ENCODE measurements at regions not wholly inside any gene's neighbourhood (a gene's known extent, or its start where the extent isn't known, plus 50 kb on each side); places are given as distances from the start of the nearest gene placed in this dataset.

DNA sequence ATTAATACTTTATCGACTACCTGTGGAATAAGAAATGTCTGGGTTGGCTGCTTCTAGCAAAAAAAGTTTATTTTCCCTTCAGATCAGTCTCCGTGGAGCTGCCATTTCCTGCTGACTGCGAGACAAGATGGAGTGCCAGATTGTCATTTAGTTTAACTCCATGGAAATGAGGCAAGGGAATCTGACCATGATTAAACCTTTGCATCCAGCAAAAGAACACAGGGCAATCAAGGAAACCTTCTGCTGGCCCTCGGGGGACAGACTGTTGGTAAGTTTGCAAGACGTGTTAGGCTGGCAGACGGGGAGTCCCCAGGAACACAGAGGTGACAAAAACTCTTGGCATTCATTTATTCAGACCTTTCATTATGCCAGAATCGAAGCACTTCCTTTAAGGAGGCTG, 52.2 kb upstream of the SPACA1 start:
- no peak for DNase-seq

DNA sequence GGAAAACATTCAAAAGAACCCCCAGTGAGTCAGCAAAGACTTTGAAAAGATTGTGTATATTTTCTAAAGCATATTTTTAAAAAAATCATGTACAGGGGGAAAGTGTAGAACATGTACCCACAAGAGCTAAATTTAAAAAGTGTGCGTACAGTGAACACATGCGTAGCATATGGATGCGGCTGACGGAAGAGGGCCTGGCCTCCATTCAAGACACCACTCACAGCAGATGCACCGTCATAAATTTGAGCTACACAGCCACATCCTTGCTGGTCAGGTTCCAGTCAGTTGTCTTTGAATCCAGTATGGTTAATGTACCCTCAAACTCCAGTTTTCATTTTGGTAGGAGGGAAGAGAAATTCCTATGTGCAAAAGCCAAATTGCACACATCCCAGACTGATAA, 54.3 kb upstream of the SPACA1 start:
- DNase-seq, result peak; percentile 22

DNA sequence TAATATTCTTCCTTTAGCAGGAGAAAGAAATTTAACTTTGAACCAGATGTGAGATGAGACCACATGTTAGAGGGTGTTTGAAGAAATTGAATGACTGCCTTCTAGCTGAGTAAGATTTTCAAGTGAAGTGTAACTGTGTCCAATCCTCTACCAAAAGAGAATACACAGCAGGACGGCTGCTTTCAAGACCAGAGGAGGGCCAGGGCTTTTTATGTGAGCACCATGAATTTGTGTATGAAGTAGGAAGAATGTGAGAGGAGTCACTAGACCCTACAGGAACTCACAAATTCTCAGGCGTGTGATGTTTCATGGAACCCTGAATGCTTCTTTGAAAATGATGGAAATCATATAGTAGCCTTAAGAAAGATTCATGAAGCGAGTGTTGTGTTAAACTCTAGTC, 56.8 kb upstream of the SPACA1 start:
- no peak for DNase-seq

DNA sequence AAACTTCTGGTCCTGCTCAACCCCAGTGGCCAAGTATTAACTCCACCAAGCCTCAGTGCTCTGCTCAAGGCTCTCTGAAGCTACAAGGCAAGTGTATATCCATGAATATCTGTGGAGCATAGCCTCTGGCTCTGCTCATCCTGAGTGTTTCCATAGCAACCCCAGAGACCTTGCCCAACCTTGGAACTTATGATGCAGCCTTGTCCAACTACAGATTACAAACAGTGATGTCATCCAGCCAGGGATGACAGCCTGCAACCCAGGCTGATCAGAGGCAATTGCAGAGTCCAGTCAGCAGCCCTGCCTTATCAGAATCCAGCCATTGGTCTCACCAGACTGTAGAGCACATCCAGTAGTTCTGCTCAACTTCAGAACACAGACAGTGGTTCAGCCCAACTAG, 65.5 kb upstream of the SPACA1 start:
- DNase-seq, result no peak

DNA sequence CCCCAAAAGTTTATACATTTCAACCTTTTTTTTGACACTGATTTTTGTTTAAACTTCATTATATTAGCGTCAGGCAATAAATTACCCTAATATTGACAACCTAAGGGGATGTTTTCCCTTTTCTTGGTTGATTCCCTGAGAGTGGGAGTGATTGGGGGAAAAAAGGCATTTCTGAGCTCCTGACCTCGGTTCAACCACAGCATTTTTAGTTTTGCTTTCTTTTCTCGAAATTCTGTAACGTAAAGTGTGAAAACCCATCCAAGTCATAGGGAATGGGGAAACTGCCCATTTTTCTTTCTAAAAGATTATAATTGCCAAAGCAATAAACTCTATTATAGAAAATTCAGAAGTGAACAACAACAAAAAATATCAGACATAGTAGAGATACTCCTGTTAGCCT, 67.9 kb upstream of the SPACA1 start:
- DNase-seq, result no peak

DNA sequence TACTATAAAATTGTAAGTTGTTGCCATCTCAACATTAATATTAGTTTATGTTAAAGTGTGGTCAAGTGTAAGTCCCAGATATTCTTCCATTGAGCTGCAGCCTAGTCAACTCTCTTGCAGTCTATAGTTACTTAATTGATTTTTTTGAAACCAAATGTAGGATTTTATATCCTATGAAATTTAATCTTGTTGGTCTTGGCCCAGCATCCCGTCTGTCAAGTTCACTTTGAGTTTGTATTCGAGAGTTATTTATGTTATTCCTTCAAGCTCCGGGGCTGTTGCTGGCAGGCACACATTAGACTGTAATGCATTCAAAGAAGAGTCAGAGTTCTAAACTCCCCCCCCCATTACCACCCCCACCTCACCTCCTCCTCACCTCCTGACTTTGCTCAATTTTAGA, 71.0 kb upstream of the SPACA1 start:
- no peak for DNase-seq

DNA sequence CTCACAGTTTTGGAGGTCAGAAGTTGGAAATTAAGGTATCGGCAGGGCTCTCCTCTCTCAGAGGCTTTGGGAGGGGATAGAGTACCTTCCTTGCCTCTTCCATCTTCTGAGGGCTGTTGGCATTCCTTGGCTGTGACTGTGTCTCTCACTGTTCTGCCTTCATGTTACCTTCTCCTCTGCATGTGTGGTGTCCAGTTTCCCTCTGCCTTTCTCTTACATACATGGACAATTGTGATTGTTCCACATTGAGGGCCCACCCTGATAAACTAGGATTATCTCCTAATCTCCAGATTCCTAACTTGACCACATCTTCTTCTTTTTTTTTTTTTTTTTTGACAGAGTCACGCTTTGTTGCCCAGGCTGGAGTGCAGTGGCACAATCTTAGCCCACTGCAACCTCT, 72.1 kb upstream of the SPACA1 start:
- DNase-seq, result no peak

DNA sequence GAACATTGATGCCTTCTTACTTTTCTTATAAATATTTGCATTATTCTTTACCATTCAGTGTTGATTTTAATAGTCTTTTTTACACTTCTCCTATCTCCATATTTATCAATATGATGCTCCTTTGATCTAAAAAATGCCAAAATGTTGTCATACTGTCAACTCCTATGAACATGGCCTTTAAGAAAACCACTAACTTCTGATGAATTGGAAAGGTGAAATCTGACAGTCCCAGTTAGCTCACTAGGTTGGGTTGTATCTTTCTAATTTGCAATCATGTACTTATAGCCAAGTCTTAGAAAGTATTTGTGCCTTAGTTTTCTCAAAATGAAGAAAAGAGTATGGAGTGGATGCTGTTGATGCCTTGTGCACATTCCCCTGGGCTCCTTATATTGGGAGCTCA, 75.4 kb upstream of the SPACA1 start:
- no peak for DNase-seq

DNA sequence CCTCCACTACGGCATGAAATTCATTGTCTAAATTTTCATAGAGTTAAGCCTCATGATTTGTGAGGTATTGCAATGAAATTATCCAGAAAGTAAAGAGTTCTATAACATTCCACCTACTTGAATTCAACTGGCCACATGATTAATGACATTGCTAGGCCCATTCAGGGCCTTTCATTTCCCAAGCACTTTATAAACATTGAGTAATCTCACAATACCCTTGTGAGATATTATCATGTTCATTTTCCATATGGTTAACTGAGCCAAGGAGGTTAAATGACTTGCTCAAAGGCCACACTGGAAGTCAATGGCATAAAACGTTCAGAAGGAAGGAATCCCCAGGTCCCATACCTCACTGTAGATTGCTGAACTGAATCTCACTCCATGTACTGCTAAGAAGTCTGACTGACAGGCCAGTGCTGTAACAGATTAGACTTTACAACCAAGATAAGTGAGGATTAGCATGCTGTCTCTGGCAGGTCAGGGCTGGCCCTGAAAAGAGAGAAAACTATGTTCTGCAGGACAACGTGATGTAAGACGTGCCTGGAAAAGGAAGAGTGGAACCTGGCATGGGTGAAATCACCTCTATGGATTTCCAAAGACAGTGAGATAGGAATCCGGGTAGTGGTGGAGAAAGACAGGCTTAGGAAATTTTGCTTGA, 75.9 kb upstream of the SPACA1 start:
- DNase-seq, result no peak

DNA sequence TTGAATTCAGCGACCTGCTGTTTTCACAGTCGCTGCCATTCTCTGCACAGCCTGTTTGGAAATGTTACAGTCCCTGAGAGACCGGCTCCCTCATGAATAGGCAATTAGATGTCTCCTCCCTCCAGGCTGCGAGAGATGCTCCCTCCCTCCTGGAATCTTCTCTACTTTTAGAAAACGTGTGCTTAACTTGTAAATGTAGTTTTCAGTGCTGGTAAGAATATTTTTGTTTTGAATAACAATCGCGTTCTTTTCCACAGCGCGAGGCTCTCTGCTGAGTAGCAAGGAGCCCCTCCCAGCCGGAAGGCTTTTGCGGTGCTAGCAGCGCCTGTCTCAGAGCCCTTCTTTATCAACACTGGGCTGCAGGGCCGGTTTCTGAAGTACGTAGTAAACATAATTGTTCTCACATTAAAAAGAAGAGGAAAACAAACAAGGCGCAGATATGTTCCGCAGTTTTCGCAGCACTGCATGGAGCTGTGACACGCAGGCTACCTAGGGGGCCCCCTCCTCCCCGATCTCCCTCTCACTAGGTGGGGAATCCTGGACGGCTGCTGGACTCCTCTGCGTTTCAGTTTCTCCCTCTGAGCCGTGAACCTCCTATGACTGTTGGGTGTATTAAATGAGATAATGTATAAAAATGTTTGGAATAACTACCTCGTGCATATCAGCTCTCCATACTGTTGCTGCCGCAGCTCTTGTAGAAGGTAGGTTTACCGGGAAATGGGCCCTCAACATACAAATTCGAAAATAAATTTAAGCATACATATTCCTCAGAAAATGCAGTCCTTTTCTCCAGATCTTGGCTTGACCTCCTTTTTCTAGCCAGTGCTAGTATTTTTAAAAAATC, 79.0 kb upstream of the SPACA1 start:
- peak; percentile 1 for DNase-seq

DNA sequence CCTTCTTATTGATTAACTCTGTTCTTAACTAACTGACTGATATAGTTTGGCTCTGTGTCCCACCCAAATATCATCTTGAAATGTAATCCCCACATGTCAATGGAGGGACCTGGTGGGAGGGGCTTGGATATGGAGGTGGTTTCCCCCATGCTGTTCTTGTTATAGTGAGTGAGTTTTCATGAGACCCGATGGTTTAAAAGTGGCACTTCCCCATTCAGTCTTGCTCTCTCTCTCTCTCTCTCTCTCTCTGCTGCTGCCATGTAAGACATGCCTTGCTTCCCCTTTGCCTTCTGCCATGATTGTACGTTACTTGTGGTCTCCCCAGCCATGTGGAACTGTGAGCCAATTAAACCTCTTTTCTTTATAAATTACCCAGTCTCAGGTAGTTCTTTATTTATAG, 81.8 kb upstream of the SPACA1 start:
- no peak for DNase-seq

DNA sequence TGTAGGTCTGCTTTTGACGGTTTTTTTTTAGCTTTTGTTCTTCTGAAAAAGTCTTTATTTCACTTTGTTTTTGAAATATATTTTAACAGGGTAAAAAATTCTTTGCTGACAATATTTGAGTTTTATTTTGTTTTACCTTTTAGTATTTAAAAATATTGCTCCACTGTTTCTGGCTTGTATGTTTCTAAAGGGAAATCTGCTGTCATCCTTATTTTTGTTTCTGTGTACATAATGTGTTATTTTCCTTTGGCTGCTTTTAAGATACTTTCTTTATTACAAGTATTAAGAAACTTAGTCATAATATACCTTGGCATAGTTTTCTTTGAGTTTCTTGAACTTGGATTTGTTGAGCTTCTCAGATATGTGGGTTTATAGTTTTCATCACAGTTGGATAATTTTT, 88.6 kb upstream of the SPACA1 start:
- DNase-seq, result no peak

DNA sequence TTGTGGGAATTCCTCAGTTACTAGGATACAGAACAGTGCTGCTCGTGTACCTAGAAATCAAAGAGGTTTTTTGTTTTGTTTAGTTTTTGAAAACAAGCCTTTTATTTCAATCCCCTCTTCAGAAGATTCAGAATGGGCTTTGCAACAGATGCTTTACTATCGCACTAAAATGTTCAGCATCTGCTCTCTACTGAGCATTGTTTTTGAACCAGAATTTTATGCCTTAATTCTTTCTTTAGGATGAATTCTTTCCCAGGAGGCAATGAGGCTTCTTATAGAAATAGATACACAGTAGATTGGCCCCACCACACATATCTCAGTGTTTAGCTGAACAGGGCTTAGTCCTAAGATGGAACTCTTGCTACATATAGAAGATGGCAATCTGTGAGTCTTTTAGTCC, 95.9 kb upstream of the SPACA1 start:
- no peak for DNase-seq

DNA sequence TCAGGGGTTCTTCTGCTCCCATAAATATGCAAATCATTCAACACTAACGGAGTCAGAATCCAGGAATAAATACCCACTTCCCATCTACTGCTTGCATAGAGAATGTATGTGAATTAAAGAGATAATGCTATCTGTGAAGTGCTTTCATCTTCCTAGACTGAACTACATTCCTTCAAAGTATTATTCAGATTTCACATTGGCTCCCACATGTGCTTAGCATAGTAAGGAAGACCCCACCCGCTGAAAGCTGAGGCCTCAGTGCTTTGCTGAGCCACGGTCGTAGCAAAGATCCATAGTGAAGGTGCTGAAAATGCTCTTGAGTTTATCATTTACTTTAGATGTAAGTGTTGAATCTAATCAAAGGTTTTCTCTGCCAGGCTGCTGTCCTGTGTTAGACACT, 97.0 kb upstream of the SPACA1 start:
- no peak for DNase-seq

DNA sequence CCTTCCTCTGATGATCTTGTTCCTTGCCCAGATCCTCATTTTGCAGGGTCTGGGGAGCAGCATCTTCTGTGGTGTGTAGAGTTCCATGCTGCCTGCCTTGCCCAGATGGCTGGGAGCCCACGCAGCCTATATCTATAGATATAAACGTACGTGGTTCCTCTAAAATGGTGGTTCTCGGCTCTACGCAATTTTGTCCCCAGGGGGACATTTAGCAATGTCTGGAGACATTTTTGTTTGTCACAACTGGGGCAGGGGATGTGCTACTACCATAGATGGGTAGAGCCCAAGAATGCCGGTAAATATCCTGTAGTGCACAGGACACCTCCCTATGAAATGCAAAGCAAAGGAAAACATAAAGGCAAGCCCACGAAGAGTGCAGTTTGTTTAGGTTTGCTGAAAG, 98.4 kb upstream of the SPACA1 start:
- no peak for DNase-seq

DNA sequence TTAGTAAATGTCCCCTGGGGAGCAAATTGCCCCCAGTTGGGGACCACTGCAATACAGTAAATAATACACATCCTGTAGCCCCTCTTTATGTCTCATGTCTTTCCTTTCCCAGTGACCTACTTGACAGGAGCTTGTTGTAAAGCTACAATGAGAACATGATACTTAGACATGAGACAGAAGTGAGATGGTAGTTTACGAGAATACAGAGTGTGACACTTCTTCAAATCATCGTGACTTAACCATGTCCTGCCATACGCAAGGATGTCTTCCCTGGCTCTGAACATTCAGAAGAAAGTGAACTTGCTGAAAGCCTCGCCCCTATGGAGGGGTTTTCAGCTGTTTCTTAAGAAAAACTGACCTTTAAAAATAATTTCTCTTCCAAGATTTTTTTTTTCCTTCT, 101.0 kb upstream of the SPACA1 start:
- DNase-seq, result no peak

DNA sequence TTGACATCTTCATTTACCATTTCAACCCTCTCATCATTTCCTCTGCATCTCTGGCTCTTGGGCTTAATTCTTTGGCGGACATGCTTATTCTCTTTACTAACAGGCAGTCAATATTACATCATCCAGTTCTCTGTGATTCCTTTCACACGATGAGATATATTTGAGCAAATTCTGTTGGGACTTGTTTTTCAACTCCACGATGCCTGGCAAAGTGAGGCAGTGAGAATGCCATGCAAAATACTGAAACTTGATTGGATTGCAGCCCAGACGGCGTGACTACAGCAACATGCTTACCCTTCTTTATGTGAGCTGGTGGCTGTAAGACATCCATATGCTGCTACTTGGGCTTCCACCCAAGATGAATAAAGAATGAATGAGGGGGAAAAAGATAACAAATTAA, 101.7 kb upstream of the SPACA1 start:
- DNase-seq, result peak; percentile 46

DNA sequence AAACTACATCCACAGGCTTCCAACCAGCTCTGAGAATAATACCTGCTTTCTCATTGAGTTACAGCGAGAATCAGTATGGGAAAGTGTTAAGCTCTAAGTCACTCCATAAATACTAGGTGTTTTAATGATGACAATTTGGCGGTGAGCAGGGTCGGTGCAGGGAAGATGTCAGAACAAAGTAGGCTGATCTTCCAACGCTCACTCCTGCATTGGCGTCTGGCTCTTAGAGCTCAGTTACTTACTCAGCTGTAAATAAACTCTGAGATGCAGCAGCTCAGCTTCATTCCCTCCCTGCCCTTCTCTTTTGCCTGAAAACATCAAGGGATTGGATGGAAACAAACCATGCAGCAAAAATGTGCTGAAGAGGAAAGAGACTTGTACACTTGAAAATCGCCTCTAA, 102.5 kb upstream of the SPACA1 start:
- no peak for DNase-seq

DNA sequence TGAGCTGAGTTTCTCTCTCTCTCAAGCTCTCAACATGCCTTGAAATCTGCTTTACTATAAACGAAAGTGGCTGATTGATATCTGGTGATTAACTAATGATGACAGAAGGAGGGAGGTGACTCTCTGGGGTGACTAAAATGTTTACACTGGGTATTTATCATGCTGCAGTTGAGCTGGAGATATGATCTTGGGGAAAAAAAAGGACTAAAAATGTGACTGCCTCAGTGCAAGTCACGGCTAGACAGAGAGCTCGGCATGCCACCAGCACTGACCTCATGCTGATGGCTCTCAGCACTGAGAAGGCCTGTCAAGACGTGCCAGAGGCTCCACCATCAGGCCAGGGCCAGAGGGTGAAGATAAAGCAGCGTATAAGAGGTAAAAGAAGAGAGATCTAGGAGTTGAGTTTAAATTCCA, 103.1 kb upstream of the SPACA1 start:
- peak; percentile 41 for DNase-seq

DNA sequence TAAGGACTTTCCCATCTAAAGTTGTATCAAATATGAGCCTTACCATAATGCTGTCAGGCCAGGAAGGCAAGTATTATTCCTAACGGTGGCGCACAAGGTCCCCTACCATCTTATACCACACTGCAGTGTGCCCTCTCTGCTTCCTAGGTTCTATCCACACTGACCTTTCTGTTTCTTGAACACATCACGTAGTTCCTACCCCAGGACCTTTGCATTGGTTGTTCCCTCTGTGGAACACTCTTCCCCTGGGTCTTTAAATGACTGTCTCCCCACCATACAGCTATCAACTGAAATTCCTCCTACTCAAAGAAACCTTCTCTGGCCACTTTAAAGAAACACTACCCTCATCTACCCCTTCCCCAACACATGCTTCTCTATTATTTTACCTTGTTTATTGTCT, 104.5 kb upstream of the SPACA1 start:
- DNase-seq, result no peak

DNA sequence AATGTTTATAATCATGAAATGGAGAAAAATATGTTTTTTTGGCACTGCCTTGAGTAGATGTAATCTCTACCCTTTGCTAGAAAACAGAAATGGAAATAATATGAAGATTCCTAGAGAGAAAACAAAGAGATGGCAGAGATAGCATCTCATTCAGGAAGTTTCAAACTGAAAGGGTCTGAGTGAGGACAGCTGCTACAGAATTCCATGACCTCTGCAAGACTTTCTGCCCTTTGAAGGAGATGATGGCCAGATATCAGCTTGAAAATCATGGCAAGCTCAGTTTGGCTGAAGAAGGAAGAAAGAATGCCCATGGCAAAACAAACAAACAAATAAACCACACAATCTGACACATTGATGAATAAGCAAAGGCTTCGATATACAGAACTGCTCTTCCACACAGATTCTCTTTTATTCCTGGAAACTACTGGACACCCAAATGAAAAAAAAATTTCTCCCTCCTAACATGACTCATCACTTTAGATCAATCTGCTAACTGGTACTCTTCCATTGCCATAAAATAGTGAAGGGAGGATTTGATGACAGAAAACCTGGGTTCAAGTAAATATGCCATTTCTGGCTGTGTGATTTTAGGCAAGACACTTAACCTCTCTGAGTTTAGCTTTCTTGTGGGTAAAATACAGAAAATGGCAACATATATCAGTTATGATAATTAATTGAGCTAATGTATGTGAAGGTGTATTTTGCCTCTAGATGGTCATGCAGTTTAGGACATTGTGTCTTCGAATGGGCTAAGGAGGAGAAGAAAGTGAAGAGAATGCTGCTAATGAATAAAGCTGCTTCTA, 105.9 kb upstream of the SPACA1 start:
- no peak for DNase-seq

DNA sequence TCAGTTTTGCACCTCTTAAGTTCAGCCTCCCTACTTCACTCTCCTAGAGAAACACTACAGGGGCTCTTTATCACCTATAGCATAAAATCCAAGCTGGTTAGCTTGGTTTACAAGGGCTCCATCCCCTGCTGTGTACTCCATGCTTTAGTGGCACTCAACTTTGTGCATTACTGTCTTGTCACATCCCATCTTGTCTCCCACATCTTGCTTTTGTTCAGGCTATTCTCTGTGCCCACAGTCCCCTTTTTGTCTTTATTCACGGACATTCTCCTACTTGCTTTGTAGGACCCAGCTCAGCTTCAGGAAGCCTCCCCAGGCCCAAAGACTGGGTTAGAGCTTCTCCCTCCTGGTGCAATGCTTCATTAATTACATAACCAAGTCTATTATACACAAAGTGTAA, 107.9 kb upstream of the SPACA1 start:
- DNase-seq, result no peak

DNA sequence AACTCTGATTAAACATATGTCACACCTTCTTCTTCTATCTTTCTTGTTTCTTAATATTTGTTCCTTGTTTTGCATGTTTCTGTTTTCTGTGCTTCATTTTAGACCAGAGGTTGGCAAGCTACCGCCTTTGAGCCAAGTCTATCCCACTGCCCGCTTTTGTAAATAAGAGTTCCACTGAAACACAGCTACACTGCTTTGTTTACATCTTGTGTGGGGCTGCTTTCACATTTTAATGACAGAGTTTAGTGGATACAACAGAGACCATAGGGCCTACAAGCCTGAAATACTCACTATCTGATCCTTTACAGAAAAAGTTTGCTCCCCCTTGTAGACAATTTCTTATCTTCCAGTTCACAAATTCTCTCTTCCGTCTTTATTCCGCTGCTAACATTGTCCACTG, 109.4 kb upstream of the SPACA1 start:
- no peak for DNase-seq

DNA sequence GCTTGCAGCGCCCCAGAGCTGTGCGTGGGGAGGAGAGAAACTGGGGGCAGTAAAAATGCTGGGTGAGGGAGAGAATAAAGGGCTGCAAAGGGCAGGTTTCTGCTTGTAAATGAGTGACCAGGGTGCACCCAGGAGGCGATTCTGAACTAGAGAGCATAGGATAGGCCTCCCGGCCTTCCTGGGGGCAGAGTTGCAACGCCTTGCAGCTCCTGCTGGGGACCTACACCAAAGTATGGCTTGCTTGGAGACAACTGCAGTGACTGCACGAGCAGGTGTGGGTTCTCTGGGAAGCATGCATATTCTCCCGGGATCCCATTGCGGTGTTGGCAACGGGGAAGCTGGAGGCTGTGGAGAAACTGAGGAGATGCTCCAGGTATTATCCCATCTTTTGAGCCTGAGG, 111.6 kb upstream of the SPACA1 start:
- no peak for DNase-seq
